HEK293T (cell line): ENCODE measurements at regions not wholly inside any gene's neighbourhood (a gene's known extent, or its start where the extent isn't known, plus 50 kb on each side); places are given as distances from the start of the nearest gene placed in this dataset.

Experiments
- ARNT ChIP-seq: fragments of 450-650 bp; IDR thresholded peaks from 2 replicates; pipeline ENCODE4 v1.6.1; 2017; ENCODE audit warnings: mild to moderate bottlenecking
- FOXA1 ChIP-seq: fragments of 450-650 bp; IDR thresholded peaks from 2 replicates; pipeline ENCODE4 v1.6.1; 2016; ENCODE audit warnings: mild to moderate bottlenecking
- SP1 ChIP-seq: fragments of 450-650 bp; IDR thresholded peaks from 2 replicates; pipeline ENCODE4 v1.6.1; 2017

DNA sequence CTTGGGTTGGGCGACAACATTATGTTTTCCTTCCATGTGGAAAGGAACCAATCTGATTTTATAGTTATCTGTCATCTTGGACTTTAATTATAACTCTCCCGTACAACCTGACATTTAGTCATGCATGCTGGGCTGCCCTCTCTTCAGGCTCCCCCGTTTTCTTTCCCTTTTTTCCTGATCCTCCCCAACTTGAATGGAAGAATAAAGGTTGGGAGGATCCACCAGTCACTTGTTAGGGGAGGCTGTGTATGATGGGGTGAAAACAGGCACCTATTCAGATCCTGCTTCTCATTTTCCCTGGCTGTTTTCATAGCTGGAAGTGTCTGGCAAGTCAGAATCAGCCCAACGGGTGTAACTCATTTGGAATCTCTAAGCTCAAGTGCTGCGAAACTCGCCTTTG lies 267.2 kb upstream of the SALL1 start:
- TF ChIP-seq SP1 (no peak), ARNT (no peak), FOXA1 (no peak)
